Iris pigment epithelial cell (primary cell): ENCODE measurements at regions not wholly inside any gene's neighbourhood (a gene's known extent, or its start where the extent isn't known, plus 50 kb on each side); places are given as distances from the start of the nearest gene placed in this dataset.
"Not testable (repeated sequence)": the region's sequence is repeated elsewhere in the genome, so short reads cannot be mapped to it uniquely, and the experiment has no call there.

Source experiments
- DNase-seq: peaks from one replicate; pipeline ENCODE4 v3.0.0-alpha.2; 2011; ENCODE audit warnings: low read depth

- not testable (repeated sequence) for DNase-seq
These were observed 313.2 kb downstream of the UBE2NL start for GRCh38 chrX:144197057-144197456.

GRCh38 chrX:144202726-144203125 is 318.9 kb downstream of the UBE2NL start:
- DNase-seq, result not testable (repeated sequence)

- DNase-seq, result not testable (repeated sequence)
These were observed 324.6 kb downstream of the UBE2NL start for GRCh38 chrX:144208360-144209024.

- DNase-seq, result no peak
These were observed 330.8 kb downstream of the UBE2NL start for GRCh38 chrX:144214651-144215050.

- DNase-seq, result no peak
These were observed 335.2 kb downstream of the UBE2NL start for GRCh38 chrX:144219035-144219434.

GRCh38 chrX:144231116-144231785 is 347.4 kb downstream of the UBE2NL start:
- not testable (repeated sequence) for DNase-seq

GRCh38 chrX:144253356-144253755 is 369.5 kb downstream of the UBE2NL start:
- no peak for DNase-seq

GRCh38 chrX:144259054-144259453 is 375.2 kb downstream of the UBE2NL start:
- no peak for DNase-seq

GRCh38 chrX:144265641-144266040 is 381.8 kb downstream of the UBE2NL start:
- DNase-seq, result no peak

GRCh38 chrX:144275367-144275766 is 391.5 kb downstream of the UBE2NL start:
- no peak for DNase-seq

GRCh38 chrX:144275843-144276242 is 392.0 kb downstream of the UBE2NL start:
- no peak for DNase-seq

- no peak for DNase-seq
These were observed 409.4 kb downstream of the UBE2NL start for GRCh38 chrX:144293229-144293628.

- no peak for DNase-seq
These were observed 412.1 kb downstream of the UBE2NL start for GRCh38 chrX:144295921-144296320.

GRCh38 chrX:144297221-144297620 is 413.4 kb downstream of the UBE2NL start:
- no peak for DNase-seq

- no peak for DNase-seq
These were observed 443.6 kb downstream of the UBE2NL start for GRCh38 chrX:144327495-144327894.

GRCh38 chrX:144333429-144333828 is 449.6 kb downstream of the UBE2NL start:
- no peak for DNase-seq

- DNase-seq, result no peak
These were observed 450.7 kb downstream of the UBE2NL start for GRCh38 chrX:144334577-144334976.

- DNase-seq, result no peak
These were observed 451.5 kb downstream of the UBE2NL start for GRCh38 chrX:144335402-144335801.

- DNase-seq, result no peak
These were observed 495.3 kb downstream of the UBE2NL start for GRCh38 chrX:144379156-144379555.

GRCh38 chrX:144388738-144389137 is 504.9 kb downstream of the UBE2NL start:
- DNase-seq, result no peak
